B cell (primary cell): ENCODE measurements at regions not wholly inside any gene's neighbourhood (a gene's known extent, or its start where the extent isn't known, plus 50 kb on each side); places are given as distances from the start of the nearest gene placed in this dataset.

ENCODE experiments used
- ATAC-seq: fragments of 200-7000 bp; cut with Tn5 transposase; one replicate; pipeline ENCODE4 v1.10.0; 2021; ENCODE audit warnings: low read depth, mild to moderate bottlenecking, moderate number of reproducible peaks, moderate library complexity
- CTCF ChIA-PET: fragments of 350-600 bp; sonication (Branson Sonifier 250); formaldehyde crosslinking; loops from one replicate; lab custom pipeline; 2021; ENCODE audit warnings: antibody characterized with exemption, inconsistent platforms; lab: Charles Lee
- POLR2A ChIA-PET: fragments of 350-600 bp; sonication (Branson Sonifier 250); formaldehyde crosslinking; loops from one replicate; lab custom pipeline; 2021; ENCODE audit warnings: antibody characterized with exemption; lab: Charles Lee
- DNase-seq: peaks from one replicate; pipeline ENCODE4 v3.0.0; 2013
- H2AFZ ChIP-seq: 2 replicates; pipeline ENCODE4 v1.6.1; 2012; ENCODE audit warnings: mild to moderate bottlenecking, low read depth, low read length; ENCODE audit not compliant: insufficient read depth, poor library complexity, severe bottlenecking
- H3K27ac ChIP-seq, 2 donors: 1 replicate in 1 of 2; 2 replicates in 1 of 2; pipeline ENCODE4 v1.5.1; 2012 to 2013; ENCODE audit warnings: low read length in 2 of 2, mild to moderate bottlenecking in 2 of 2, moderate library complexity in 1 of 2
- H3K27me3 ChIP-seq, 4 experiments: fragments of 200-600 bp in 1 of 4; sonication (generic) in 1 of 4; replicated peaks in 1 of 4; 1 replicate in 2 of 4; 2 replicates in 2 of 4; pipeline versions ENCODE4 v1.6.1 to v1.7.0; 2013 to 2016; ENCODE audit warnings: low read length in 3 of 4, mild to moderate bottlenecking in 2 of 4, mixed read lengths in 1 of 4, moderate library complexity in 1 of 4; ENCODE audit not compliant: insufficient read depth in 4 of 4, control insufficient read depth in 3 of 4; ENCODE audit errors: control extremely low read depth in 1 of 4
- H3K36me3 ChIP-seq, 2 experiments: replicated peaks in 1 of 2; 1 replicate in 1 of 2; 2 replicates in 1 of 2; pipeline versions ENCODE4 v1.6.1 to v1.7.1; 2013; ENCODE audit warnings: low read length in 1 of 2; ENCODE audit not compliant: insufficient read depth in 2 of 2, control insufficient read depth in 1 of 2; ENCODE audit errors: control extremely low read depth in 1 of 2, extremely low read depth in 1 of 2
- H3K4me1 ChIP-seq, 2 donors: fragments of 200-600 bp in 1 of 2; sonication (generic) in 1 of 2; 1 replicate in 1 of 2; 2 replicates in 1 of 2; pipeline versions ENCODE4 v1.5.1 to v1.6.1; 2013 to 2017; ENCODE audit warnings: low read length in 2 of 2; ENCODE audit not compliant: control insufficient read depth in 2 of 2, insufficient read depth in 2 of 2
- H3K4me2 ChIP-seq: replicated peaks from 2 replicates; pipeline ENCODE3; 2012; ENCODE audit warnings: mild to moderate bottlenecking, low read depth, low read length; ENCODE audit not compliant: poor library complexity, severe bottlenecking
- H3K4me3 ChIP-seq, 5 experiments: fragments of 200-600 bp in 1 of 5; sonication (generic) in 1 of 5; 1 replicate in 3 of 5; 2 replicates in 2 of 5; pipeline versions ENCODE4 v1.5.1 to v1.7.0; 2011 to 2016; ENCODE audit warnings: low read length in 4 of 5, mild to moderate bottlenecking in 4 of 5, low read depth in 2 of 5, control low read depth in 1 of 5, moderate library complexity in 1 of 5; ENCODE audit not compliant: insufficient read depth in 1 of 5; ENCODE audit errors: control extremely low read depth in 1 of 5, extremely low read depth in 1 of 5
- H3K79me2 ChIP-seq: fragments of 200-600 bp; sonication (generic); one replicate; pipeline ENCODE4 v1.6.0; 2016; ENCODE audit warnings: low read length; ENCODE audit not compliant: control insufficient read depth, insufficient read depth
- H3K9ac ChIP-seq: fragments of 200-600 bp; sonication (generic); 2 replicates; pipeline ENCODE4 v1.6.1; 2017; ENCODE audit warnings: mild to moderate bottlenecking, low read length, moderate library complexity
- H3K9me3 ChIP-seq, 3 donors: one replicate each; pipeline versions ENCODE4 v1.6.1 to v1.7.1; 2013; ENCODE audit warnings: low read length in 2 of 3; ENCODE audit not compliant: control insufficient read depth in 2 of 3, insufficient read depth in 1 of 3; ENCODE audit errors: control extremely low read depth in 1 of 3
- H4K20me1 ChIP-seq: 2 replicates; pipeline ENCODE4 v1.6.0; 2012; ENCODE audit warnings: mild to moderate bottlenecking, low read length; ENCODE audit not compliant: insufficient read depth, control insufficient read depth, poor library complexity, severe bottlenecking
- H3K27ac Mint-ChIP-seq: one replicate; pipeline ENCODE4 v1.8.0; 2021; ENCODE audit warnings: mixed read lengths
- H3K27me3 Mint-ChIP-seq: one replicate; pipeline ENCODE4 v1.8.0; 2021; ENCODE audit warnings: mixed read lengths
- H3K4me1 Mint-ChIP-seq: one replicate; pipeline ENCODE4 v1.8.0; 2021; ENCODE audit warnings: mixed read lengths
- H3K4me3 Mint-ChIP-seq: one replicate; pipeline ENCODE4 v1.8.0; 2021; ENCODE audit warnings: mixed read lengths
- H3K9me3 Mint-ChIP-seq: one replicate; pipeline ENCODE4 v1.8.0; 2022; ENCODE audit warnings: mixed read lengths; ENCODE audit not compliant: insufficient read depth
- CTCF ChIP-seq: fragments of 200-600 bp; IDR thresholded peaks from one replicate; pipeline ENCODE4 v1.8.0; 2022; ENCODE audit warnings: antibody characterized with exemption, mild to moderate bottlenecking
- EZH2 ChIP-seq: IDR thresholded peaks from 2 replicates; pipeline ENCODE4 v1.6.1; 2012; ENCODE audit warnings: borderline replicate concordance, low read depth, mild to moderate bottlenecking, moderate library complexity, low read length; ENCODE audit not compliant: insufficient read depth, poor library complexity, severe bottlenecking
- WGBS: methylation state at CpG from one replicate; pipeline ENCODE4 v1.1.5; 2013; ENCODE audit warnings: missing lambda C conversion rate; ENCODE audit not compliant: insufficient coverage; 5-methylcytosine and 5-hydroxymethylcytosine counted together
- intact Hi-C: fragments of 100-400 bp; cut with micrococcal nuclease; formaldehyde crosslinking; loops from one replicate; pipeline ENCODE4 v1.10.0; 2022

GRCh38 chr17:22301353-22301745 is 609.0 kb downstream of the KCNJ18 start:
- H3K4me1 ChIP-seq = no peaks in the 10 kb centered on the region
- Mint-ChIP-seq H3K4me3 (no peak overlapping the region), H3K9me3 (peaks cover 7% of the 10 kb centered on the region), H3K27me3 (no peaks in the 10 kb centered on the region), H3K27ac (no peak overlapping the region), H3K4me1 (no peaks in the 10 kb centered on the region)
- 93% methylated on average over 18 of the region's 20 CpGs for WGBS
- no peak overlapping the region for H3K4me2 ChIP-seq
- no peaks in the 10 kb centered on the region for H3K79me2 ChIP-seq
- no peaks in the 10 kb centered on the region for H3K27me3 ChIP-seq
- H3K36me3 ChIP-seq = no peaks in the 10 kb centered on the region
- H2AFZ ChIP-seq = no peak overlapping the region
- DNase-seq = no peak
- no peak for ATAC-seq
- H3K9ac ChIP-seq = no peak overlapping the region
- H3K9me3 ChIP-seq = peaks cover 0 to 68% (median 0%) of the 10 kb centered on the region in 3 donors
- no peaks in the 10 kb centered on the region for H4K20me1 ChIP-seq
- CTCF ChIA-PET = no interaction called here
- no peak overlapping the region for H3K27ac ChIP-seq
- intact Hi-C loops = no loop called here
- no peak for TF ChIP-seq EZH2
- no peak overlapping the region for H3K4me3 ChIP-seq
- POLR2A ChIA-PET = no interaction called here

DNA sequence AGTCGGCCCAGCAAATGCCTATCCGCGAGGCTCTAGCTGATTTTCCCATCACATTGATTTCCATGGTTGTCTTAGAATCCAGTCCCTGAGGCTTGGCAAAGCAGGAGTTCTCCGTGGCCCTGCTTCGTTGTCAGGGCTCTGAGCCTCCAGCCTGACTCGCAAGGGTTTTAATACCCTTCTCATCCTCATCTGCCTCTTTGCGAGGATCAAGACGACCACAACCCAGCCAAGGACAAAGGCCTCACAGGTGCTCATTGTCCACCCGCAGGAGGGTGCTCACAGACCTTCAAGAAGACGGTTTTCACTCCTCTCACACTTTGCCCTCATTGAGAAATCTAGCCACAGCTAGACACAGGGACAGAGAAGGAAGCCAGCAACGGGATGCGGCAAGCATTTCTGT is 610.8 kb downstream of the KCNJ18 start:
- Histone ChIP-seq H3K36me3 (no peaks in the 10 kb centered on the region), H2AFZ (no peak overlapping the region), H3K79me2 (no peaks in the 10 kb centered on the region), H3K9ac (no peak overlapping the region), H3K27ac (no peak overlapping the region), H4K20me1 (no peaks in the 10 kb centered on the region), H3K4me2 (no peak overlapping the region), H3K9me3 (peaks cover 0 to 73% (median 0%) of the 10 kb centered on the region in 3 donors), H3K4me1 (no peaks in the 10 kb centered on the region), H3K4me3 (no peak overlapping the region), H3K27me3 (no peaks in the 10 kb centered on the region)
- no peak for ATAC-seq
- no peaks in the 10 kb centered on the region for H3K27me3 Mint-ChIP-seq
- TF ChIP-seq EZH2 (no peak), CTCF (no peak)
- DNase-seq = no peak
- ChIA-PET CTCF (no interaction called here), POLR2A (no interaction called here)
- no peaks in the 10 kb centered on the region for H3K4me1 Mint-ChIP-seq
- 85% methylated on average over 12 of the region's 12 CpGs for WGBS
- H3K27ac Mint-ChIP-seq = no peak overlapping the region
- H3K4me3 Mint-ChIP-seq = no peak overlapping the region
- intact Hi-C loops = no loop called here
- H3K9me3 Mint-ChIP-seq = peaks cover 11% of the 10 kb centered on the region
